Stimulated activated CD4-positive, alpha-beta T cell treated with anti-CD3 and anti-CD28 coated beads, Interleukin-4, amount 100 ng/mL, for 4 hours (primary cell): ENCODE measurements at regions not wholly inside any gene's neighbourhood (a gene's known extent, or its start where the extent isn't known, plus 50 kb on each side); places are given as distances from the start of the nearest gene placed in this dataset.
A peak's percentile ranks its signal among the peaks of the same experiment; 100 is the strongest.

Experiments
- DNase-seq, 2 experiments: peaks; one replicate each; pipeline ENCODE4 v3.0.0-alpha.2; 2020

GRCh38 chr16:79327836-79328235, 272.7 kb downstream of the MAF start:
- no peak for DNase-seq

- no peak for DNase-seq
Measured at GRCh38 chr16:79326549-79326948, 274.0 kb downstream of the MAF start.

GRCh38 chr16:79325226-79325945, 275.2 kb downstream of the MAF start:
- DNase-seq = no peak

GRCh38 chr16:79320956-79321355, 279.6 kb downstream of the MAF start:
- no peak for DNase-seq

- DNase-seq = no peak
Measured at GRCh38 chr16:79318143-79318899, 282.2 kb downstream of the MAF start.

- DNase-seq = no peak
Measured at GRCh38 chr16:79317521-79317920, 283.0 kb downstream of the MAF start.

- DNase-seq = no peak
Measured at GRCh38 chr16:79317026-79317425, 283.5 kb downstream of the MAF start.

GRCh38 chr16:79316004-79316458, 284.5 kb downstream of the MAF start:
- DNase-seq = peak; percentile 42 to 65

GRCh38 chr16:79312502-79312901, 288.0 kb downstream of the MAF start:
- no peak for DNase-seq

GRCh38 chr16:79310710-79311109, 289.8 kb downstream of the MAF start:
- DNase-seq = no peak

- DNase-seq = no peak
Measured at GRCh38 chr16:79309606-79310005, 290.9 kb downstream of the MAF start.

- no peak for DNase-seq
Measured at GRCh38 chr16:79307214-79307613, 293.3 kb downstream of the MAF start.

GRCh38 chr16:79305074-79305473, 295.5 kb downstream of the MAF start:
- no peak for DNase-seq

GRCh38 chr16:79303959-79304387, 296.6 kb downstream of the MAF start:
- no peak for DNase-seq

- no peak for DNase-seq
Measured at GRCh38 chr16:79303206-79303605, 297.3 kb downstream of the MAF start.

GRCh38 chr16:79302731-79303130, 297.8 kb downstream of the MAF start:
- DNase-seq = no peak

GRCh38 chr16:79301051-79301450, 299.5 kb downstream of the MAF start:
- no peak for DNase-seq

- no peak for DNase-seq
Measured at GRCh38 chr16:79298894-79299799, 301.4 kb downstream of the MAF start.

- DNase-seq = no peak
Measured at GRCh38 chr16:79298476-79298875, 302.1 kb downstream of the MAF start.

- no peak for DNase-seq
Measured at GRCh38 chr16:79297805-79298204, 302.7 kb downstream of the MAF start.

GRCh38 chr16:79297296-79297695, 303.2 kb downstream of the MAF start:
- DNase-seq = no peak

- DNase-seq = no peak
Measured at GRCh38 chr16:79296491-79296890, 304.0 kb downstream of the MAF start.

GRCh38 chr16:79295746-79296145, 304.8 kb downstream of the MAF start:
- no peak for DNase-seq
